Epithelial cell of esophagus (primary cell): ENCODE measurements at regions not wholly inside any gene's neighbourhood (a gene's known extent, or its start where the extent isn't known, plus 50 kb on each side); places are given as distances from the start of the nearest gene placed in this dataset.
A peak's percentile ranks its signal among the peaks of the same experiment; 100 is the strongest.

ENCODE experiments used
- DNase-seq: peaks from one replicate; pipeline ENCODE4 v3.0.0; 2010; ENCODE audit warnings: low read depth
- H3K4me3 ChIP-seq: 2 replicates; pipeline ENCODE4 v1.5.1; 2011; ENCODE audit warnings: mild to moderate bottlenecking, low read length, control low read depth
- CTCF ChIP-seq: IDR thresholded peaks from 2 replicates; pipeline ENCODE4 v1.5.1; 2011; ENCODE audit warnings: low read depth, mild to moderate bottlenecking, low read length, control low read depth, inconsistent platforms; ENCODE audit not compliant: insufficient read depth; ENCODE audit errors: missing control alignments

- no peak for DNase-seq
- no peak for TF ChIP-seq CTCF
These were observed 50.8 kb upstream of the INCENP start for GRCh38 chr11:62073061-62073460.

GRCh38 chr11:62071408-62071807 is 52.4 kb upstream of the INCENP start:
- TF ChIP-seq CTCF, result no peak
- H3K4me3 ChIP-seq, result no peak overlapping the region
- DNase-seq, result peak; percentile 19

More at GRCh38 chr11:62073061-62073460, 50.8 kb upstream of the INCENP start:
- no peak overlapping the region for H3K4me3 ChIP-seq

- no peak overlapping the region for H3K4me3 ChIP-seq
- no peak for TF ChIP-seq CTCF
- DNase-seq, result no peak
These were observed 53.6 kb upstream of the INCENP start for GRCh38 chr11:62069986-62070919.

GRCh38 chr11:62069374-62069773 is 54.4 kb upstream of the INCENP start:
- H3K4me3 ChIP-seq, result no peak overlapping the region
- no peak for TF ChIP-seq CTCF
- DNase-seq, result no peak

- TF ChIP-seq CTCF, result no peak
- DNase-seq, result no peak
- H3K4me3 ChIP-seq, result no peak overlapping the region
These were observed 55.1 kb upstream of the INCENP start for GRCh38 chr11:62068730-62069129.

GRCh38 chr11:62067741-62068140 is 56.1 kb upstream of the INCENP start:
- no peak for TF ChIP-seq CTCF
- H3K4me3 ChIP-seq, result no peak overlapping the region
- DNase-seq, result no peak

- no peak for DNase-seq
- no peak for TF ChIP-seq CTCF
- H3K4me3 ChIP-seq, result no peak overlapping the region
These were observed 59.6 kb upstream of the INCENP start for GRCh38 chr11:62064221-62064620.
